Testis (tissue), 2 donors: ENCODE measurements at regions not wholly inside any gene's neighbourhood (a gene's known extent, or its start where the extent isn't known, plus 50 kb on each side); places are given as distances from the start of the nearest gene placed in this dataset.

Source experiments
- CTCF ChIP-seq, 3 experiments: fragments of 450-650 bp in 2 of 3; fragments of 200-600 bp in 1 of 3; sonication (generic) in 1 of 3; IDR thresholded peaks; one replicate each; pipeline ENCODE4 v1.5.1; 2016 to 2019; ENCODE audit warnings: antibody characterized with exemption in 3 of 3, mild to moderate bottlenecking in 2 of 3, moderate library complexity in 1 of 3
- POLR2A ChIP-seq: fragments of 450-650 bp; IDR thresholded peaks from one replicate; pipeline ENCODE4 v1.6.1; 2017; ENCODE audit warnings: antibody characterized with exemption, mild to moderate bottlenecking, moderate library complexity

GRCh38 chr7:109579901-109580300 is 1010.2 kb downstream of the DNAJB9 start:
- TF ChIP-seq CTCF (IDR thresholded peaks at IDR 0.05) (no peak), POLR2A (no peak)
